ENCODE measurements at regions not wholly inside any gene's neighbourhood (a gene's known extent, or its start where the extent isn't known, plus 50 kb on each side); places are given as distances from the start of the nearest gene placed in this dataset.

DNA sequence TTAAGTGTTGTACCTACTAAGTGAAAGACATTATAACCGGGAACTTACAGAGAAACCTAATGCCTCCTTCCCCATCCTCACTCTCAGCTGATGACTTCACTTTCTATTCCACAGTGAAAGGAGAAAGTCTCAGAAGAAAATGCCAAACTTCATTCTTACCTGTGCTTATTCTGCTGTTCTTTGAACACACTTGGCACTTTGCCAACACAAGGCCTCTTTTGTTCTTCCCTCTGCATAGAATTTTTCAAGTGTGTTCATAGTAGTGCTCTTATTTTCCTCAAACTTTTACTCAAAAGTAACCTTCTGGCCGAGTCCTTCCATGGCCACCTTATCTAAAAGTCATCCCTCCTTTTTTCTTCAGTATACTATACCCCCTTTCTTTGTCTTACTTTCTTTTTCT is 59.4 kb upstream of the ETV1 start:
- 74% methylated on average over 2 of the region's 2 CpGs for WGBS (ENCODE audit: low lambda C conversion rate)
- Histone ChIP-seq H3F3A (replicated peaks; ENCODE audit: insufficient read depth) (no peaks in the 10 kb centered on the region), H4K20me1 (ENCODE audit: insufficient read depth) (no peaks in the 10 kb centered on the region), H2AFZ (ENCODE audit: low read depth) (no peak overlapping the region), H3K4me1 (ENCODE audit: control insufficient read depth in 1 of 2, insufficient read depth in 2 of 2, low read depth in 1 of 2, low read length in 1 of 2) (no peaks in the 10 kb centered on the region; a peak in 1 of 4 replicates), H3K79me2 (ENCODE audit: insufficient read depth) (no peaks in the 10 kb centered on the region), H3K9me3 (no peaks in the 10 kb centered on the region; the same call in 1 of the 2 replicates), H3K36me3 (replicated peaks in 1 of 2; ENCODE audit: control insufficient read depth in 1 of 2, insufficient read depth in 2 of 2, low read length in 1 of 2) (no peaks in the 10 kb centered on the region), H3K27me3 (ENCODE audit: insufficient read depth) (no peaks in the 10 kb centered on the region), H3K9me2 (no peaks in the 10 kb centered on the region), H3K4me2 (no peak overlapping the region), H3K4me3 (ENCODE audit: low read depth in 2 of 2, low read length in 1 of 2) (no peak overlapping the region), H3K27ac (ENCODE audit: low read depth in 2 of 2, low read length in 1 of 2) (no peak overlapping the region), H3K9ac (no peak overlapping the region)
- no peak for TF ChIP-seq FOXM1 (IDR thresholded peaks at IDR 0.05; ENCODE audit: low read depth)
- peak; percentile 66 for TF ChIP-seq NFIC (IDR thresholded peaks at IDR 0.05; ENCODE audit: borderline replicate concordance)
- ChIA-PET CTCF (no interaction called here), POLR2A (no interaction called here)
- no peak for DNase-seq

DNA sequence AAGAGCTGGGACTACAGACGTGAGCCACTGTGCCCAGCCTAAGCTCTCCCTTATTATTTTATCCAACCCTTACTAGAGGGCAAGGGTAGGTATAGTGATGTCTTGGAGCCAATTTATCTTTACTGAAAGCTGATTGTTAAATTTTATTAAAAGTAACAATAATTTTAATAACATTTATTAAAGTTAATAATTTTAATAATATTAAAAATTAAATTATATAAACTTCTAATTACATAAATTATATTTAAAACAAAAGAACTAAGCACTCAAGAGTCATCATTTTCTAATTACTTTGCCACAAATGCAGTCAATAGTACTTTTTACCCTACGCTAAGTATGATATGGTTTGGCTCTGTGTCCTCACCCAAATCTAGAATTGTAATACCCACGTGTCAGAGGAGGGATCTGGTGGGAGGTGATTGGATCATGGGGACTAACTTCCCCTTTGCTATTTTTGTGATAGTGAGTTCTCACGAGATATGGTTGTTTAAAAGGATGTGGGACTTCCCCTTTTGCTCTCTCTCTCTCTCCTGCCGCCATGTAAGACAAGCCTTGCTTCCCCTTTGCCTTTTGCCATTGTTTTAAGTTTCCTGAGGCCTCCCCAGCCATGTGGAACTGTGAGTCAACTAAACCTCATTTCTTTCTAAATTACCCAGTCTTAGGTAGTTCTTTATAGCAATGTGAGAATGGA is 58.4 kb upstream of the ETV1 start:
- Histone ChIP-seq H3K9me3 (no peaks in the 10 kb centered on the region; the same call in 1 of the 2 replicates), H4K20me1 (ENCODE audit: insufficient read depth) (no peaks in the 10 kb centered on the region), H3K27me3 (ENCODE audit: insufficient read depth) (no peaks in the 10 kb centered on the region), H3K9me2 (no peaks in the 10 kb centered on the region), H3K4me2 (no peak overlapping the region), H3K4me3 (ENCODE audit: low read depth in 2 of 2, low read length in 1 of 2) (no peak overlapping the region), H3K36me3 (replicated peaks in 1 of 2; ENCODE audit: control insufficient read depth in 1 of 2, insufficient read depth in 2 of 2, low read length in 1 of 2) (no peaks in the 10 kb centered on the region), H3K4me1 (ENCODE audit: control insufficient read depth in 1 of 2, insufficient read depth in 2 of 2, low read depth in 1 of 2, low read length in 1 of 2) (no peaks in the 10 kb centered on the region; a peak in 1 of 4 replicates), H3K27ac (ENCODE audit: low read depth in 2 of 2, low read length in 1 of 2) (no peak overlapping the region), H2AFZ (ENCODE audit: low read depth) (no peak overlapping the region), H3K9ac (no peak overlapping the region), H3F3A (replicated peaks; ENCODE audit: insufficient read depth) (no peaks in the 10 kb centered on the region), H3K79me2 (ENCODE audit: insufficient read depth) (no peaks in the 10 kb centered on the region)
- ChIA-PET POLR2A (no interaction called here), CTCF (interaction anchor here (1.1 kb wide), 1 partner anchor 9 kb away, joined by 5 read pairs; no protein-coding TSS in a partner anchor)
- TF ChIP-seq NFIC (IDR thresholded peaks at IDR 0.05; ENCODE audit: borderline replicate concordance) = no peak
- TF ChIP-seq, protein P1, sequence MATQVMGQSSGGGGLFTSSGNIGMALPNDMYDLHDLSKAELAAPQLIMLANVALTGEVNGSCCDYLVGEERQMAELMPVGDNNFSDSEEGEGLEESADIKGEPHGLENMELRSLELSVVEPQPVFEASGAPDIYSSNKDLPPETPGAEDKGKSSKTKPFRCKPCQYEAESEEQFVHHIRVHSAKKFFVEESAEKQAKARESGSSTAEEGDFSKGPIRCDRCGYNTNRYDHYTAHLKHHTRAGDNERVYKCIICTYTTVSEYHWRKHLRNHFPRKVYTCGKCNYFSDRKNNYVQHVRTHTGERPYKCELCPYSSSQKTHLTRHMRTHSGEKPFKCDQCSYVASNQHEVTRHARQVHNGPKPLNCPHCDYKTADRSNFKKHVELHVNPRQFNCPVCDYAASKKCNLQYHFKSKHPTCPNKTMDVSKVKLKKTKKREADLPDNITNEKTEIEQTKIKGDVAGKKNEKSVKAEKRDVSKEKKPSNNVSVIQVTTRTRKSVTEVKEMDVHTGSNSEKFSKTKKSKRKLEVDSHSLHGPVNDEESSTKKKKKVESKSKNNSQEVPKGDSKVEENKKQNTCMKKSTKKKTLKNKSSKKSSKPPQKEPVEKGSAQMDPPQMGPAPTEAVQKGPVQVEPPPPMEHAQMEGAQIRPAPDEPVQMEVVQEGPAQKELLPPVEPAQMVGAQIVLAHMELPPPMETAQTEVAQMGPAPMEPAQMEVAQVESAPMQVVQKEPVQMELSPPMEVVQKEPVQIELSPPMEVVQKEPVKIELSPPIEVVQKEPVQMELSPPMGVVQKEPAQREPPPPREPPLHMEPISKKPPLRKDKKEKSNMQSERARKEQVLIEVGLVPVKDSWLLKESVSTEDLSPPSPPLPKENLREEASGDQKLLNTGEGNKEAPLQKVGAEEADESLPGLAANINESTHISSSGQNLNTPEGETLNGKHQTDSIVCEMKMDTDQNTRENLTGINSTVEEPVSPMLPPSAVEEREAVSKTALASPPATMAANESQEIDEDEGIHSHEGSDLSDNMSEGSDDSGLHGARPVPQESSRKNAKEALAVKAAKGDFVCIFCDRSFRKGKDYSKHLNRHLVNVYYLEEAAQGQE (IDR thresholded peaks at IDR 0.05; ENCODE audit: low read depth, low read length) = no peak
- TF ChIP-seq EZH2phosphoT487 (IDR thresholded peaks at IDR 0.05; ENCODE audit: borderline replicate concordance, low read depth) = no peak
- TF ChIP-seq, protein P2, sequence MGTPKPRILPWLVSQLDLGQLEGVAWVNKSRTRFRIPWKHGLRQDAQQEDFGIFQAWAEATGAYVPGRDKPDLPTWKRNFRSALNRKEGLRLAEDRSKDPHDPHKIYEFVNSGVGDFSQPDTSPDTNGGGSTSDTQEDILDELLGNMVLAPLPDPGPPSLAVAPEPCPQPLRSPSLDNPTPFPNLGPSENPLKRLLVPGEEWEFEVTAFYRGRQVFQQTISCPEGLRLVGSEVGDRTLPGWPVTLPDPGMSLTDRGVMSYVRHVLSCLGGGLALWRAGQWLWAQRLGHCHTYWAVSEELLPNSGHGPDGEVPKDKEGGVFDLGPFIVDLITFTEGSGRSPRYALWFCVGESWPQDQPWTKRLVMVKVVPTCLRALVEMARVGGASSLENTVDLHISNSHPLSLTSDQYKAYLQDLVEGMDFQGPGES (IDR thresholded peaks at IDR 0.05; ENCODE audit: low read depth, low read length) = no peak
- no peak for TF ChIP-seq TCF12 (IDR thresholded peaks at IDR 0.05)
- TF ChIP-seq, protein P3, sequence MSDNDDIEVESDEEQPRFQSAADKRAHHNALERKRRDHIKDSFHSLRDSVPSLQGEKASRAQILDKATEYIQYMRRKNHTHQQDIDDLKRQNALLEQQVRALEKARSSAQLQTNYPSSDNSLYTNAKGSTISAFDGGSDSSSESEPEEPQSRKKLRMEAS (IDR thresholded peaks at IDR 0.05; ENCODE audit: low read depth) = no peak
- TF ChIP-seq MEF2A (IDR thresholded peaks at IDR 0.05; ENCODE audit: borderline replicate concordance, low read depth) = no peak
- no peak for TF ChIP-seq FOXM1 (IDR thresholded peaks at IDR 0.05; ENCODE audit: low read depth)
- no peak for TF ChIP-seq ELF1 (IDR thresholded peaks at IDR 0.05)
- no peak for TF ChIP-seq FOXJ3 (CRISPR knock-in tag; IDR thresholded peaks at IDR 0.05)
- TF ChIP-seq, protein P4, sequence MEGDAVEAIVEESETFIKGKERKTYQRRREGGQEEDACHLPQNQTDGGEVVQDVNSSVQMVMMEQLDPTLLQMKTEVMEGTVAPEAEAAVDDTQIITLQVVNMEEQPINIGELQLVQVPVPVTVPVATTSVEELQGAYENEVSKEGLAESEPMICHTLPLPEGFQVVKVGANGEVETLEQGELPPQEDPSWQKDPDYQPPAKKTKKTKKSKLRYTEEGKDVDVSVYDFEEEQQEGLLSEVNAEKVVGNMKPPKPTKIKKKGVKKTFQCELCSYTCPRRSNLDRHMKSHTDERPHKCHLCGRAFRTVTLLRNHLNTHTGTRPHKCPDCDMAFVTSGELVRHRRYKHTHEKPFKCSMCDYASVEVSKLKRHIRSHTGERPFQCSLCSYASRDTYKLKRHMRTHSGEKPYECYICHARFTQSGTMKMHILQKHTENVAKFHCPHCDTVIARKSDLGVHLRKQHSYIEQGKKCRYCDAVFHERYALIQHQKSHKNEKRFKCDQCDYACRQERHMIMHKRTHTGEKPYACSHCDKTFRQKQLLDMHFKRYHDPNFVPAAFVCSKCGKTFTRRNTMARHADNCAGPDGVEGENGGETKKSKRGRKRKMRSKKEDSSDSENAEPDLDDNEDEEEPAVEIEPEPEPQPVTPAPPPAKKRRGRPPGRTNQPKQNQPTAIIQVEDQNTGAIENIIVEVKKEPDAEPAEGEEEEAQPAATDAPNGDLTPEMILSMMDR (IDR thresholded peaks at IDR 0.05) = no peak
- TF ChIP-seq, protein P5, sequence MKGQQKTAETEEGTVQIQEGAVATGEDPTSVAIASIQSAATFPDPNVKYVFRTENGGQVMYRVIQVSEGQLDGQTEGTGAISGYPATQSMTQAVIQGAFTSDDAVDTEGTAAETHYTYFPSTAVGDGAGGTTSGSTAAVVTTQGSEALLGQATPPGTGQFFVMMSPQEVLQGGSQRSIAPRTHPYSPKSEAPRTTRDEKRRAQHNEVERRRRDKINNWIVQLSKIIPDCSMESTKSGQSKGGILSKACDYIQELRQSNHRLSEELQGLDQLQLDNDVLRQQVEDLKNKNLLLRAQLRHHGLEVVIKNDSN (IDR thresholded peaks at IDR 0.05; ENCODE audit: borderline replicate concordance, low read depth) = no peak
- no peak for DNase-seq
- WGBS (ENCODE audit: low lambda C conversion rate) = 78% methylated on average over 5 of the region's 5 CpGs
